Activated CD8-positive, alpha-beta memory T cell treated with anti-CD3 and anti-CD28 coated beads, Interleukin-2, amount 50 U/mL, for 4 hours (primary cell): ENCODE measurements at regions not wholly inside any gene's neighbourhood (a gene's known extent, or its start where the extent isn't known, plus 50 kb on each side); places are given as distances from the start of the nearest gene placed in this dataset.

Source experiments
- DNase-seq: peaks from one replicate; pipeline ENCODE4 v3.0.0-alpha.2; 2020

- no peak for DNase-seq
These were observed 239.6 kb upstream of the KLF14 start for GRCh38 chr7:130973637-130974036.

GRCh38 chr7:130974169-130974568, 240.2 kb upstream of the KLF14 start:
- DNase-seq: no peak

- DNase-seq: no peak
These were observed 240.8 kb upstream of the KLF14 start for GRCh38 chr7:130974794-130975193.

GRCh38 chr7:130975731-130976130, 241.7 kb upstream of the KLF14 start:
- DNase-seq: no peak

GRCh38 chr7:130982160-130982638, 248.2 kb upstream of the KLF14 start:
- no peak for DNase-seq

- no peak for DNase-seq
These were observed 248.6 kb upstream of the KLF14 start for GRCh38 chr7:130982651-130983050.

GRCh38 chr7:130985361-130985760, 251.4 kb upstream of the KLF14 start:
- DNase-seq: no peak

- DNase-seq: no peak
These were observed 252.3 kb upstream of the KLF14 start for GRCh38 chr7:130986261-130986690.

GRCh38 chr7:130987092-130987491, 253.1 kb upstream of the KLF14 start:
- no peak for DNase-seq

- no peak for DNase-seq
These were observed 254.4 kb upstream of the KLF14 start for GRCh38 chr7:130988443-130988842.

- DNase-seq: no peak
These were observed 255.2 kb upstream of the KLF14 start for GRCh38 chr7:130989101-130989795.

GRCh38 chr7:130990178-130990832, 256.3 kb upstream of the KLF14 start:
- DNase-seq: no peak

- DNase-seq: no peak
These were observed 259.8 kb upstream of the KLF14 start for GRCh38 chr7:130993671-130994365.

- no peak for DNase-seq
These were observed 260.5 kb upstream of the KLF14 start for GRCh38 chr7:130994378-130995115.

- no peak for DNase-seq
These were observed 261.5 kb upstream of the KLF14 start for GRCh38 chr7:130995252-130996081.

GRCh38 chr7:130996205-130996832, 262.3 kb upstream of the KLF14 start:
- DNase-seq: no peak

- DNase-seq: no peak
These were observed 262.8 kb upstream of the KLF14 start for GRCh38 chr7:130996833-130997231.

- no peak for DNase-seq
These were observed 265.1 kb upstream of the KLF14 start for GRCh38 chr7:130998993-130999602.

- DNase-seq: no peak
These were observed 265.9 kb upstream of the KLF14 start for GRCh38 chr7:130999926-131000325.

GRCh38 chr7:131000389-131000788, 266.4 kb upstream of the KLF14 start:
- no peak for DNase-seq

- no peak for DNase-seq
These were observed 266.9 kb upstream of the KLF14 start for GRCh38 chr7:131000873-131001272.
